ENCODE measurements at regions not wholly inside any gene's neighbourhood (a gene's known extent, or its start where the extent isn't known, plus 50 kb on each side); places are given as distances from the start of the nearest gene placed in this dataset.

DNA sequence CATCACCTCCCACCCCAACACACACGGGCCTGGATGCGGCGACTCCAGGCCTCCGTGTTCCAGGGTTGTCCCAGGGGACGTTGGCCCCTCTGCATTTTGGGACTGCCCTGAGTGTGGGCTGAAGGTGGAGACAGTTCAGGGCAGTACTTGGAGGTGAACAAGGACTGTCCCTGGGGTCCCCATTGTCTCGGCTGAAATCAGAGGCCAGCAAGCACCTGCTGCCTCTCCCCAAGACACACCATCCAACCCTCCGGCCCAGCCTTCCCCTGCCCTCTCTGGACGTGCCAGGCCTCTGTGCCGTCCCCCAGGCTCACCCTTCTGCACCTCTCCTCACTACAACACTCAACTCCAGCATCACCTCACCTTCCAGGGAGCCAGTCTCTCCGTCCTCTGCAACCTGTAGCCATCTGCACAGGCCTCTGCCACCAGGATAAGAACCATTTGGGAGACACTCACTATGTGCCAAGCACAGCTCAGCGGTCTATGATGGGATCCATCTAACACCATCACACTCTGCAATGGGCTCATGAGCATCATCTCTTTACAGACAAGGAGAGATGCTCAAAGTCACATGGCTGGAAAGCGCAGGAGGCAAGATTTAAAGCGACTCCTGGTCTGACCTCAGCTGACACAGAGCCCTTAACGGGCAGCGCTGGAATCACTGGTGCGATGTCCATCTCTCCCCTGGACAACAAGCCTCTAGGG, 104.5 kb upstream of the SEC14L1 start:
- no peak overlapping the region for H3K4me3 ChIP-seq (ENCODE audit: low read depth, low read length)
- TF ChIP-seq, protein P1, sequence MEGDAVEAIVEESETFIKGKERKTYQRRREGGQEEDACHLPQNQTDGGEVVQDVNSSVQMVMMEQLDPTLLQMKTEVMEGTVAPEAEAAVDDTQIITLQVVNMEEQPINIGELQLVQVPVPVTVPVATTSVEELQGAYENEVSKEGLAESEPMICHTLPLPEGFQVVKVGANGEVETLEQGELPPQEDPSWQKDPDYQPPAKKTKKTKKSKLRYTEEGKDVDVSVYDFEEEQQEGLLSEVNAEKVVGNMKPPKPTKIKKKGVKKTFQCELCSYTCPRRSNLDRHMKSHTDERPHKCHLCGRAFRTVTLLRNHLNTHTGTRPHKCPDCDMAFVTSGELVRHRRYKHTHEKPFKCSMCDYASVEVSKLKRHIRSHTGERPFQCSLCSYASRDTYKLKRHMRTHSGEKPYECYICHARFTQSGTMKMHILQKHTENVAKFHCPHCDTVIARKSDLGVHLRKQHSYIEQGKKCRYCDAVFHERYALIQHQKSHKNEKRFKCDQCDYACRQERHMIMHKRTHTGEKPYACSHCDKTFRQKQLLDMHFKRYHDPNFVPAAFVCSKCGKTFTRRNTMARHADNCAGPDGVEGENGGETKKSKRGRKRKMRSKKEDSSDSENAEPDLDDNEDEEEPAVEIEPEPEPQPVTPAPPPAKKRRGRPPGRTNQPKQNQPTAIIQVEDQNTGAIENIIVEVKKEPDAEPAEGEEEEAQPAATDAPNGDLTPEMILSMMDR (IDR thresholded peaks at IDR 0.05; ENCODE audit: low read depth, low read length) = no peak
- DNase-seq (ENCODE audit: low read depth, low spot score) = no peak
- in situ Hi-C loops (cut with HindIII; ENCODE audit: low sequenced_read_pairs) = no loop called here

DNA sequence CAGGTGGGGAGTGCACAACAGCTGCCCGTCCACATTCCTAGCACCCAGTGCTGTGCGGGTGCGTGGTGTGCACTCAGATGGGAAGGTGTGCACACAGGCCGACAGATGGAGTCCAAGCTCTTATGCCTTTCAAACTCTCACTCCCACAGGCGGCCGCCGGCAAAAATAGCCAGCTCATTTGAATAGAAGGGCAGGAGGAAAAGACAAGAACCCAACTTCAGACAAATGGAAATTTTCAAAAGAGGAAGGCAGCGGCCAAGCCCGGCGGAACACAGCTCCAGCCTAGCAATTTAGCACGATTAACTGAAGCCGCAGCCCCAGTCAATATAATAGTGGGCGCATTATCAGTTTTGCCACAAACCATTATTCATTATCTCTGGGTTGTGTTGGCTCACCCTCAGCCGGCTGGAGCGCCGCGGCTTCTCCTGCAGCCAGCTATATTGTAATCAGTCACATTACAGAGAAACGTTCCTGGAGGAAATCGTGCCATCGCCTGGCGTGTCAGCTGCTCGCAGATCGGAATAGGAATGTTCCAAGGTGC, 103.9 kb upstream of the SEC14L1 start:
- TF ChIP-seq, protein P1 (IDR thresholded peaks at IDR 0.05; ENCODE audit: low read depth, low read length) = no peak
- in situ Hi-C loops (cut with HindIII; ENCODE audit: low sequenced_read_pairs) = no loop called here
- no peak overlapping the region for H3K4me3 ChIP-seq (ENCODE audit: low read depth, low read length)
- DNase-seq (ENCODE audit: low read depth, low spot score) = peak; percentile 17

DNA sequence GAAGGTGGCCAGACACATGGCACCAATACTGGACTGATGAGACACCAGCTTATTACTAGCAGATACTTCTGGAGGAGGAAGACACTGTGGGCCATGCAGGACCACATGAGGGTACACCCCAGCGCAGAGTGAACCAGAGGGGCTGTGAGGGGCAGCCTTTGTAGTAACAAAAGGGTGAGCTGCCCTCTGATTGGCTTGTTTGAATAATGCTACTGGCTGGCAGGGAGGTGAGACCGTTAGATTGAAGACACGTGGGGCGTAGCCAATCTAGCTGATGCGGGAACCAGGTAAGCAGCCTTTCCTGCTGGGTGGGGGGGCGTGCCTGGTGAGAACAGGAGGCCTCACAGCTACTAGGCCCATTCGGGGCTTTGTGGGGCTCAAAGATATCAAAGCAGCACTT, 102.8 kb upstream of the SEC14L1 start:
- no peak for DNase-seq (ENCODE audit: low read depth, low spot score)
- TF ChIP-seq, protein P1 (IDR thresholded peaks at IDR 0.05; ENCODE audit: low read depth, low read length) = no peak
- H3K4me3 ChIP-seq (ENCODE audit: low read depth, low read length) = no peak overlapping the region
- in situ Hi-C loops (cut with HindIII; ENCODE audit: low sequenced_read_pairs) = no loop called here

DNA sequence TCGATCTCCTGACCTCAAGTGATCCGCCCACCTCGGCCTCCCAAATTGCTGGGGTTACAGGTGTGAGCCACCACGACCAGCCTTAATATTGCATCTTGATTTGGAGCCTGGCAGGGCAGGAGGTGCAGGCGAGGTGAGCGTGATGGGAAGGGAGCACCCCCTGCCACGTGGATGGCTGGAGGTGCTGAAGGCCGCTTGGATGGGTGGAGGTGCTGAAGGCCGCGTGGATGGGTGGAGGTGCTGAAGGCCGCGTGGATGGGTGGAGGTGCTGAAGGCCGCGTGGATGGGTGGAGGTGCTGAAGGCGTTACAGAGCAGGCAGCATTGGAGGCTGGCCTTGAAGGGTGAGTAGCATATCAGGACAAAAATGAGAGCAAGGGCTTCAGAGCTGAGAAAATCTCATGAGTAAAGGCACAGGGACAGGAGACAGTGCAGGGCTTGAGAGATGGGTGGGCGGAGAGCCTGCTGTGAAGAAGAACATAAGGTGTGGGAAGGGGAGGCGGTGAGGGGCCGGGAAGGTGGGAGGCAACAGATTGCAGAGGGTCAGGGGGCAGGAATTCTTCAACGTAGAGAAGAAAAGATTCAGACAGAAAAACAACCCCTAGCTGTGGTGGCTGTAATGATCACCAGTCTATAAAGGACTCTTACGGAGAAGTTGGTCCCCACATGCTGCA, 101.7 kb upstream of the SEC14L1 start:
- in situ Hi-C loops (cut with HindIII; ENCODE audit: low sequenced_read_pairs) = no loop called here
- TF ChIP-seq, protein P1 (IDR thresholded peaks at IDR 0.05; ENCODE audit: low read depth, low read length) = no peak
- no peak overlapping the region for H3K4me3 ChIP-seq (ENCODE audit: low read depth, low read length)
- no peak for DNase-seq (ENCODE audit: low read depth, low spot score)

DNA sequence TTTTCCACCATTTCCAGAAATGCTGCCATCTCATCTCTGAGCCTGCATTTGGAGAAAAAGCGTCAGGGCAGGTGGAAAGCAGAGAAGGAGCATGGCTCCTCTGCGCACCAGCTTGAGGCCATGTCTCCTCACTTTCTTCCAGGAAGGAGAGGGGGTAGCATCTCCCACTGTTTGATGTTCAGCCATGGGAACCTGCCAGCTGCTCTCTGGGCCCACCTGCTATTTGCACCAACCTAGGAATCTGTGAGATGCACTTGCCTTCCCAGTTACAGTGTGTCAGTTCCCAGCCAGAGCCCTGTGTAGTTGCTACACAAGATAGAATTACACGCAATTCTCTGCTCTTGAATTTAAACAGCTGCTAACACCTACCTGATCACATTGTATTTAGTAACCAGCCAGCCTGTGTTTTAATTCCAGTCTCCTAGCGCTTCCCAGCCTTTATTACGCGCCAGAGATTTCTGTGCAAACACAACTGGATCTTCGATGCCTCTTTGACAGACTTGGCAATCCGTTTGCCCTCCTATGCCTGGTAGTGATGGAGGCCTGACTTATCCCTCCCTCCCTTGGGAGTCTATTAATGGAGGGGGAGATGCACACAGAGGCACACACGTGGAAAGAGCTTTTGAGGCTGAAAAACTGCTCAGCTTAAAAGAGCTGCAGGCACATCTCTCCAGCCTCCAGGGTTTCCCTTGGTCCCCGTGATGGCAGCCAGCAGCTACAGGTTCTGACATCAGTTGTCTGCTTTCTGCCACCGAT, 98.1 kb upstream of the SEC14L1 start:
- TF ChIP-seq, protein P1 (IDR thresholded peaks at IDR 0.05; ENCODE audit: low read depth, low read length) = no peak
- no peak overlapping the region for H3K4me3 ChIP-seq (ENCODE audit: low read depth, low read length)
- in situ Hi-C loops (cut with HindIII; ENCODE audit: low sequenced_read_pairs) = no loop called here
- DNase-seq (ENCODE audit: low read depth, low spot score) = no peak

DNA sequence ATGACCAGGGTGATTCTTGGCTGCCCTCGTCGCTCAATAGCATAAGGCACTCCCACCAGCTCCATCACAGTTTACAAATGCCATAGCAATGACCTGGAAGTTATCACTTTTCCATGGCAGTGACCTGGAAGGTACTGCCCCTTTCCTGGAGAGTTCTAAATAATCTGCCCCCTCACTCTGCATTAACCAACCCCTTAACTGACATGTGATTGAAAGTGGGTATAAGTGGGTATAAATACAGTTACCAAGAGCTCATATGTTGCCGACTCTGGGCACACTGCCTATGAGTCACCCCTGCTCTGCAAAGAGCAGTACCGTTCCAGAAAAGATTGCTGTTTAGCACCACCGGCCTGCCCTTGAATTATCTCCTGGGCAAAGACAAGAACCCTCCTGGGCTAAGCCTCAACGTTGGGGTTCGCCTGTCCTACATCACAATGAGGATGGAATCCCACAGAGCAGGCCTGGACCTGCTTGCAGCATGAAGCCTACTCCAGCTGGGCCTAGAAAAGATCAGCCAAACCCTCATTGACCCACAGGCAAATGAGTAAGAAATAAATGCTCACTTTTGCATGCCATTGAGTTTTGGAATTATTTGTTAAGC, 95.2 kb upstream of the SEC14L1 start:
- peak; percentile 20 for DNase-seq (ENCODE audit: low read depth, low spot score)
- no peak overlapping the region for H3K4me3 ChIP-seq (ENCODE audit: low read depth, low read length)

More for the DNA sequence above, 95.2 kb upstream of the SEC14L1 start:
- TF ChIP-seq, protein P1 (IDR thresholded peaks at IDR 0.05; ENCODE audit: low read depth, low read length) = no peak
- in situ Hi-C loops (cut with HindIII; ENCODE audit: low sequenced_read_pairs) = no loop called here
